ENCODE measurements at regions not wholly inside any gene's neighbourhood (a gene's known extent, or its start where the extent isn't known, plus 50 kb on each side); places are given as distances from the start of the nearest gene placed in this dataset.
"Not testable (repeated sequence)": the region's sequence is repeated elsewhere in the genome, so short reads cannot be mapped to it uniquely, and the experiment has no call there.

GRCh38 chr13:50159607-50160006 lies 144.4 kb downstream of the KCNRG start:
- FAIRE-seq: no peak

GRCh38 chr13:50161052-50161451 lies 145.8 kb downstream of the KCNRG start:
- no peak for FAIRE-seq

- no peak for FAIRE-seq
Measured at GRCh38 chr13:50162001-50162400, 146.8 kb downstream of the KCNRG start.

- no peak for FAIRE-seq
Measured at GRCh38 chr13:50162567-50162966, 147.3 kb downstream of the KCNRG start.

GRCh38 chr13:50167224-50167947 lies 152.1 kb downstream of the KCNRG start:
- no peak for FAIRE-seq

GRCh38 chr13:50167967-50168366 lies 152.7 kb downstream of the KCNRG start:
- FAIRE-seq: no peak

GRCh38 chr13:50168786-50169185 lies 153.5 kb downstream of the KCNRG start:
- no peak for FAIRE-seq

GRCh38 chr13:50170447-50171037 lies 155.3 kb downstream of the KCNRG start:
- FAIRE-seq: no peak

GRCh38 chr13:50171590-50172282 lies 156.5 kb downstream of the KCNRG start:
- no peak for FAIRE-seq

- FAIRE-seq: not testable (repeated sequence)
Measured at GRCh38 chr13:50173045-50173444, 157.8 kb downstream of the KCNRG start.

- FAIRE-seq: no peak
Measured at GRCh38 chr13:50174630-50175029, 159.4 kb downstream of the KCNRG start.

GRCh38 chr13:50179977-50180376 lies 164.7 kb downstream of the KCNRG start:
- FAIRE-seq: no peak

GRCh38 chr13:50185769-50186763 lies 170.8 kb downstream of the KCNRG start:
- not testable (repeated sequence) for FAIRE-seq

- FAIRE-seq: no peak
Measured at GRCh38 chr13:50187352-50188029, 172.2 kb downstream of the KCNRG start.

- no peak for FAIRE-seq
Measured at GRCh38 chr13:50188696-50189095, 173.5 kb downstream of the KCNRG start.

- FAIRE-seq: no peak
Measured at GRCh38 chr13:50189450-50189849, 174.2 kb downstream of the KCNRG start.

GRCh38 chr13:50191004-50191403 lies 175.8 kb downstream of the KCNRG start:
- no peak for FAIRE-seq

- FAIRE-seq: no peak
Measured at GRCh38 chr13:50192272-50192813, 177.1 kb downstream of the KCNRG start.

GRCh38 chr13:50195045-50195444 lies 179.8 kb downstream of the KCNRG start:
- FAIRE-seq: no peak

GRCh38 chr13:50196118-50196517 lies 180.9 kb downstream of the KCNRG start:
- no peak for FAIRE-seq

GRCh38 chr13:50197705-50198104 lies 182.5 kb downstream of the KCNRG start:
- FAIRE-seq: no peak

GRCh38 chr13:50198508-50198907 lies 183.3 kb downstream of the KCNRG start:
- no peak for FAIRE-seq
